DMS153 (cell line): ENCODE measurements at regions not wholly inside any gene's neighbourhood (a gene's known extent, or its start where the extent isn't known, plus 50 kb on each side); places are given as distances from the start of the nearest gene placed in this dataset.

Experiments used
- DNase-seq: peaks from one replicate; lab custom pipeline; 2025; lab: John Stamatoyannopoulos, UW

- no peak for DNase-seq
Measured at GRCh38 chr1:80778094-80778840, 1022.5 kb upstream of the ADGRL2 start.

GRCh38 chr1:80776266-80776665 lies 1024.5 kb upstream of the ADGRL2 start:
- no peak for DNase-seq

GRCh38 chr1:80769208-80769750 lies 1031.5 kb upstream of the ADGRL2 start:
- DNase-seq = no peak

- DNase-seq = no peak
Measured at GRCh38 chr1:80767711-80768110, 1033.0 kb upstream of the ADGRL2 start.

GRCh38 chr1:80759354-80759753 lies 1041.4 kb upstream of the ADGRL2 start:
- DNase-seq = no peak

- no peak for DNase-seq
Measured at GRCh38 chr1:80755944-80756343, 1044.8 kb upstream of the ADGRL2 start.

GRCh38 chr1:80751204-80751603 lies 1049.5 kb upstream of the ADGRL2 start:
- no peak for DNase-seq

GRCh38 chr1:80731241-80731894 lies 1069.4 kb upstream of the ADGRL2 start:
- no peak for DNase-seq

- DNase-seq = no peak
Measured at GRCh38 chr1:80722611-80723010, 1078.1 kb upstream of the ADGRL2 start.

GRCh38 chr1:80706526-80706925 lies 1094.2 kb upstream of the ADGRL2 start:
- no peak for DNase-seq

- no peak for DNase-seq
Measured at GRCh38 chr1:80678438-80678837, 1122.3 kb upstream of the ADGRL2 start.

- DNase-seq = no peak
Measured at GRCh38 chr1:80675454-80675853, 1125.3 kb upstream of the ADGRL2 start.

- no peak for DNase-seq
Measured at GRCh38 chr1:80673935-80674597, 1126.7 kb upstream of the ADGRL2 start.

- no peak for DNase-seq
Measured at GRCh38 chr1:80668372-80668771, 1132.4 kb upstream of the ADGRL2 start.

GRCh38 chr1:80666073-80666472 lies 1134.7 kb upstream of the ADGRL2 start:
- no peak for DNase-seq

GRCh38 chr1:80659161-80659560 lies 1141.6 kb upstream of the ADGRL2 start:
- DNase-seq = no peak

GRCh38 chr1:80657707-80658106 lies 1143.0 kb upstream of the ADGRL2 start:
- DNase-seq = no peak

GRCh38 chr1:80657044-80657643 lies 1143.6 kb upstream of the ADGRL2 start:
- DNase-seq = peak; percentile 37

- no peak for DNase-seq
Measured at GRCh38 chr1:80656641-80657040, 1144.1 kb upstream of the ADGRL2 start.

GRCh38 chr1:80656014-80656636 lies 1144.6 kb upstream of the ADGRL2 start:
- DNase-seq = peak; percentile 73

- no peak for DNase-seq
Measured at GRCh38 chr1:80646053-80646452, 1154.7 kb upstream of the ADGRL2 start.

GRCh38 chr1:80645621-80646020 lies 1155.1 kb upstream of the ADGRL2 start:
- no peak for DNase-seq
